ENCODE measurements at regions not wholly inside any gene's neighbourhood (a gene's known extent, or its start where the extent isn't known, plus 50 kb on each side); places are given as distances from the start of the nearest gene placed in this dataset.

GRCh38 chr17:70610161-70610560 lies 440.8 kb downstream of the KCNJ2 start:
- TF ChIP-seq CTCF (IDR thresholded peaks at IDR 0.05), result no peak
- no peak for TF ChIP-seq POLR2A (IDR thresholded peaks at IDR 0.05)
- 85 to 88% methylated on average over 5 of the region's 5 CpGs for WGBS, 2 donors
- DNase-seq (ENCODE audit: low spot score in 2 of 2), result no peak
- H3K4me3 ChIP-seq (ENCODE audit: low read depth, poor library complexity, severe bottlenecking), result no peak overlapping the region
- intact Hi-C loops (cut with DNase I; ENCODE audit: low total_unique reads), result no loop called here

GRCh38 chr17:70613681-70614080 lies 444.3 kb downstream of the KCNJ2 start:
- no peak overlapping the region for H3K4me3 ChIP-seq (ENCODE audit: low read depth, poor library complexity, severe bottlenecking)
- intact Hi-C loops (cut with DNase I; ENCODE audit: low total_unique reads), result no loop called here
- TF ChIP-seq CTCF (IDR thresholded peaks at IDR 0.05) (no peak), POLR2A (IDR thresholded peaks at IDR 0.05) (no peak)
- WGBS, 2 donors, result 52 to 62% methylated on average over 1 of the region's 1 CpG
- DNase-seq (ENCODE audit: low spot score in 2 of 2), result no peak

GRCh38 chr17:70615831-70616230 lies 446.5 kb downstream of the KCNJ2 start:
- intact Hi-C loops (cut with DNase I; ENCODE audit: low total_unique reads), result no loop called here
- 91 to 93% methylated on average over 2 of the region's 2 CpGs for WGBS, 2 donors
- DNase-seq (ENCODE audit: low spot score in 2 of 2), result no peak
- no peak for TF ChIP-seq CTCF (IDR thresholded peaks at IDR 0.05)
- TF ChIP-seq POLR2A (IDR thresholded peaks at IDR 0.05), result no peak
- H3K4me3 ChIP-seq (ENCODE audit: low read depth, poor library complexity, severe bottlenecking), result no peak overlapping the region

- TF ChIP-seq POLR2A (IDR thresholded peaks at IDR 0.05) (no peak), CTCF (IDR thresholded peaks at IDR 0.05) (no peak)
- WGBS, 2 donors, result 65 to 74% methylated on average over 4 of the region's 4 CpGs
- no peak overlapping the region for H3K4me3 ChIP-seq (ENCODE audit: low read depth, poor library complexity, severe bottlenecking)
- intact Hi-C loops (cut with DNase I; ENCODE audit: low total_unique reads), result no loop called here
- DNase-seq (ENCODE audit: low spot score in 2 of 2), result no peak
Measured at GRCh38 chr17:70618641-70619040, 449.3 kb downstream of the KCNJ2 start.

- no peak for TF ChIP-seq POLR2A (IDR thresholded peaks at IDR 0.05)
- no peak for TF ChIP-seq CTCF (IDR thresholded peaks at IDR 0.05)
- DNase-seq (ENCODE audit: low spot score in 2 of 2), result no peak
- intact Hi-C loops (cut with DNase I; ENCODE audit: low total_unique reads), result no loop called here
- H3K4me3 ChIP-seq (ENCODE audit: low read depth, poor library complexity, severe bottlenecking), result no peak overlapping the region
- WGBS, 2 donors, result 68 to 69% methylated on average over 5 of the region's 5 CpGs
Measured at GRCh38 chr17:70621566-70621965, 452.2 kb downstream of the KCNJ2 start.
